ENCODE measurements at regions not wholly inside any gene's neighbourhood (a gene's known extent, or its start where the extent isn't known, plus 50 kb on each side); places are given as distances from the start of the nearest gene placed in this dataset.
"Not testable (repeated sequence)": the region's sequence is repeated elsewhere in the genome, so short reads cannot be mapped to it uniquely, and the experiment has no call there.

- no peak for DNase-seq (ENCODE audit: low spot score)
Measured at GRCh38 chr6:166877906-166878305, 78.4 kb downstream of the RNASET2 start.

- DNase-seq (ENCODE audit: low spot score), result no peak
Measured at GRCh38 chr6:166877349-166877748, 79.0 kb downstream of the RNASET2 start.

- no peak for DNase-seq (ENCODE audit: low spot score)
Measured at GRCh38 chr6:166872531-166873009, 83.8 kb downstream of the RNASET2 start.

GRCh38 chr6:166870602-166871208 lies 85.6 kb downstream of the RNASET2 start:
- DNase-seq (ENCODE audit: low spot score), result no peak

GRCh38 chr6:166866839-166867637 lies 89.3 kb downstream of the RNASET2 start:
- DNase-seq (ENCODE audit: low spot score), result no peak

- no peak for DNase-seq (ENCODE audit: low spot score)
Measured at GRCh38 chr6:166864333-166864732, 92.0 kb downstream of the RNASET2 start.

GRCh38 chr6:166862978-166863530 lies 93.3 kb downstream of the RNASET2 start:
- DNase-seq (ENCODE audit: low spot score), result no peak

GRCh38 chr6:166862287-166862977 lies 93.9 kb downstream of the RNASET2 start:
- DNase-seq (ENCODE audit: low spot score), result peak; percentile 8

- no peak for DNase-seq (ENCODE audit: low spot score)
Measured at GRCh38 chr6:166861961-166862286, 94.4 kb downstream of the RNASET2 start.

- DNase-seq (ENCODE audit: low spot score), result no peak
Measured at GRCh38 chr6:166861304-166861703, 95.0 kb downstream of the RNASET2 start.

GRCh38 chr6:166860392-166860791 lies 96.0 kb downstream of the RNASET2 start:
- DNase-seq (ENCODE audit: low spot score), result no peak

- DNase-seq (ENCODE audit: low spot score), result no peak
Measured at GRCh38 chr6:166855416-166855815, 100.9 kb downstream of the RNASET2 start.

GRCh38 chr6:166853371-166854325 lies 102.7 kb downstream of the RNASET2 start:
- DNase-seq (ENCODE audit: low spot score), result no peak

- no peak for DNase-seq (ENCODE audit: low spot score)
Measured at GRCh38 chr6:166852451-166852975, 103.8 kb downstream of the RNASET2 start.

GRCh38 chr6:166851911-166852310 lies 104.4 kb downstream of the RNASET2 start:
- no peak for DNase-seq (ENCODE audit: low spot score)

GRCh38 chr6:166851426-166851825 lies 104.9 kb downstream of the RNASET2 start:
- DNase-seq (ENCODE audit: low spot score), result no peak

GRCh38 chr6:166850677-166851076 lies 105.7 kb downstream of the RNASET2 start:
- DNase-seq (ENCODE audit: low spot score), result no peak

GRCh38 chr6:166849749-166850183 lies 106.6 kb downstream of the RNASET2 start:
- DNase-seq (ENCODE audit: low spot score), result no peak

- no peak for DNase-seq (ENCODE audit: low spot score)
Measured at GRCh38 chr6:166848979-166849748, 107.2 kb downstream of the RNASET2 start.

- DNase-seq (ENCODE audit: low spot score), result not testable (repeated sequence)
Measured at GRCh38 chr6:166846446-166847142, 109.8 kb downstream of the RNASET2 start.

All from AG08395 (cell line).